GM12872 (cell line): ENCODE measurements at regions not wholly inside any gene's neighbourhood (a gene's known extent, or its start where the extent isn't known, plus 50 kb on each side); places are given as distances from the start of the nearest gene placed in this dataset.

ENCODE experiments used
- TF ChIP-seq, protein P1 (sequence below): IDR thresholded peaks from 3 replicates; pipeline ENCODE4 v1.5.1; 2011; ENCODE audit warnings: low read depth, mild to moderate bottlenecking, low read length, moderate library complexity; ENCODE audit not compliant: insufficient read depth

DNA sequence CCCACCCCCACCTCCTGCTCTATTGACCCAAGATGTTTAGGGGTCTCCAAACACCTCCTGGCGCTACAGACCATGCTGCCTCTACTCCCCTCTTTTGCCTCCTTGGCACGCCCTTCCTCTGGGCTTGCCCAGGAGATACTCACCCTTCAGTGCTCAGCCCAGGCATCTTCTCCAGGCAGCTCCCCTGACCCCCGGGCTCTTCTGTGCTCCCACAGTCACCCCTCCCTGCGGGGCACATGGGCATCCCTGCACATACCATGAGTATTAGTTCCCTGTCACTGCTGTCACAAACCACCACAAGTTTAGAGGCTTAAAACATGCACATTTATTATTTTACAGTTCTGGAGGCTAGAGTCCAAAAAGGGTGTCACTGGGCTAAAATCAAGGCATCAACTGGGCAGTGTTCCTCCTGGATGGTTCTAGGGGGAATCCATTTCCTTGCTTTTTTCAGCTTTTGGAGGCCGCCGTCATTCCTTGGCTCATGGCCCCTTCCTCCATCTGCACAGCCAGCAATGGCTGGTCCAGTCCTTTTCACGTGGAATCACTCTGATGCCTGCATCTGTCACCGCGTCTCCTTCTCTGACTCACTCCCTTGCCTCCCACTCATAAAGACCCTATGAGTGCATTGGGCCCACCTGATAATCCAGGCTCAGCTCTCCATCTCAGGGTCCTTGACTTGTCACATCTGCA lies 230.4 kb upstream of the COPS8 start:
- TF ChIP-seq, protein P1, sequence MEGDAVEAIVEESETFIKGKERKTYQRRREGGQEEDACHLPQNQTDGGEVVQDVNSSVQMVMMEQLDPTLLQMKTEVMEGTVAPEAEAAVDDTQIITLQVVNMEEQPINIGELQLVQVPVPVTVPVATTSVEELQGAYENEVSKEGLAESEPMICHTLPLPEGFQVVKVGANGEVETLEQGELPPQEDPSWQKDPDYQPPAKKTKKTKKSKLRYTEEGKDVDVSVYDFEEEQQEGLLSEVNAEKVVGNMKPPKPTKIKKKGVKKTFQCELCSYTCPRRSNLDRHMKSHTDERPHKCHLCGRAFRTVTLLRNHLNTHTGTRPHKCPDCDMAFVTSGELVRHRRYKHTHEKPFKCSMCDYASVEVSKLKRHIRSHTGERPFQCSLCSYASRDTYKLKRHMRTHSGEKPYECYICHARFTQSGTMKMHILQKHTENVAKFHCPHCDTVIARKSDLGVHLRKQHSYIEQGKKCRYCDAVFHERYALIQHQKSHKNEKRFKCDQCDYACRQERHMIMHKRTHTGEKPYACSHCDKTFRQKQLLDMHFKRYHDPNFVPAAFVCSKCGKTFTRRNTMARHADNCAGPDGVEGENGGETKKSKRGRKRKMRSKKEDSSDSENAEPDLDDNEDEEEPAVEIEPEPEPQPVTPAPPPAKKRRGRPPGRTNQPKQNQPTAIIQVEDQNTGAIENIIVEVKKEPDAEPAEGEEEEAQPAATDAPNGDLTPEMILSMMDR: no peak

GRCh38 chr2:236855866-236856847 lies 229.5 kb upstream of the COPS8 start:
- TF ChIP-seq, protein P1: no peak

- TF ChIP-seq, protein P1: no peak
These were observed 228.8 kb upstream of the COPS8 start for GRCh38 chr2:236856848-236857235.

DNA sequence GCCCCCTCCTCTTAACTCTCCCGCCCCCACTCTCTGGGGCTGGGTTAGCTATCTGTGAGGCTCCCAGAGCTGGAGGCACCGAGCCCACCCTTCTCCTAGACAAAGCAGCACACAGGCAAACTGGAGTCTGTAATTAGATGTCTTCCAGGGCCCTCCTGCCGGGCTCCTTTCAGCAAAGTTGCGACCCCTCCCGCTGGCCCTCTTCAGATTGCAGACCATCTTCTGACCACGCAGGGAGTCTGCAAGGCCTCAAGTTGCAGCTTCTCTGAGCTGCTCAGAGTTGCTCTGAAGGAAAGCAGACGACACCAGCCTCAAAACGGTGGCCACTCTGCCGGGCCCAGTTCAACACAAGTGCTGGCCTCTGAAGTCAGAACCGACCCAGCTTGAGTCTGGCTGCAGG lies 228.4 kb upstream of the COPS8 start:
- TF ChIP-seq, protein P1: no peak

DNA sequence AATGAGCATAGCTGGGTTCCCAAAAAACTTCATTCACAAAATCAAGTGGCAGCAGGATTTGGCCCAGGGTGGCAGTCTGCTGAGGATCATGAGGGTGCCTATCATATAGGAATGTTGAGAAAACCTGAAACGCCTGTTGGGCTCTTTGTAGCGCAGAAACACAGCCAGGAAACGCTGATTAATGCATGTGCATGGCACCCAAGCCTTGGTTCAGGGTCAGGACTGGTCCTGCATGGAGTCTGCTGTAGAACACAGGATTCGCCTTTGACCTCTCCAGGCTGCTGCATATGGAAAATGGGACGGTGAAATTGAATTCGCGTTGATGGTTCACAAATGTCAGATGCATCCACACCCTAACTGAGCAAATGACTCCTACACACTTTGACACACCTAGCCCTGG lies 227.9 kb upstream of the COPS8 start:
- TF ChIP-seq, protein P1: no peak

DNA sequence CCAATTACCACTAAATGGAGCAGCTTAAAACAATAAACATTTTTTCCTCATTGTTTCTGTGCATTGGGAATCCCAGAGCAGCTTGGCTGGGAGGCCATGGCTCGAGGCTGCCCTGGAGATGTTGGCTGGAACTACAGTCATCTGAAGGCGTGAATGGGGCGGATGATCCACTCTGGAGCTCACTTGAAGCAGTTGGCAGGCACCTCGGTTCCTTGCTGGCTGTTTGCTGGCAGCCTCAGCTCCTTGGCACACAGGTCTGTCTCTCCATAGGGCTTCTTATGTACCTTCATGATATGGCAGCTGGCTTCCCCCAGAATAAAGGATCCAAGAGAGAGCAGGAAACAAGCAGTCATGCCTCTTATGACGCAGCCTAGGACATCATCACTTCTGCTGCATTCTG lies 227.0 kb upstream of the COPS8 start:
- TF ChIP-seq, protein P1: no peak

DNA sequence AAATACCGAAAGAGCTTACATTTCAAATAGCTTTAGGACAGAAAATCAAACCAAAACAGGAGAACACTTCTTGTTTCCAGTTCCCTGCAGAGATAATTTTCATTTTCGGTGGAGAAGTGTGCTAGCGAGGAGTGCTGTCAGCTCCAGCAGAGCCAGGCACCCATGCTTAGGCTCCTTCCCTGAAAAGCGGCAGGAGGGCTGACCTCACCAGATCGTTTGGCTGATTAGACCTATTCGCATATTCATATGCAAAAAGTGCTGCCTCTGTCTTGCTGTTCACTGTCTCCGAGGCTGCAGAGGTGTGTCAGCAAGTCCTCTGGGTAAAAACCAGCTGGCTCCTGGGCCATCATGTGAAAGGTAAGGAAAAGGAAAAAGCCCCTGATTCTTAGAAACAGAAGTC lies 225.8 kb upstream of the COPS8 start:
- TF ChIP-seq, protein P1: no peak
